ENCODE measurements at regions not wholly inside any gene's neighbourhood (a gene's known extent, or its start where the extent isn't known, plus 50 kb on each side); places are given as distances from the start of the nearest gene placed in this dataset.

DNA sequence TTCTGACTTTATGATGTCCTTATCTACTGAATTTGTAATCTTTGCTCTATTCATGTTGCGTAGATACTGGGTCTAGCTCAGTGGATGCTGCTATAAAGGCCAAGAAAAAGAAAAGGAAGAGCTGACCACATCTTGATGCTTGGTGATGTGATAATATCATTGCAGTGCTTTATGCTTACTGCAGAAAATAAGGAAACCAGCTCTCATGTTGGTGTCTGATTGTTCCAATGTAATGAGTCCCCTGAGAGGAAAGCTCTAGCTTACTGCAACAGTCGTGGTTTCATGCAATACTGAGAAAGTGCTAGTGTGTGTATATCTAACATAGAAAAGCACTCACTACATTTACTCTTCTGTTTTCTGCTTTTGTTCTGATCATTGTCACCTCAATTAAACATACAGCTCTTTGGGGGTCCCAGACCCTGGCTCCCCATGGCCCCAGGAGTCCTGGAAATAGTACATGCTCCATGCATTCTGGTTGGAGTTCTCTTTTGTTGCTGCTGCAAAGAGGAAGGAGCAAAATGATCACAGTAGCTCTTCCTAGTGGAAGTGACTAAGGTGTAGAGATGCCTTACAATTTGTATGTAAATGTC is 338.8 kb downstream of the CYRIA start (continued):
- TF ChIP-seq KDM4A (IDR thresholded peaks at IDR 0.05; ENCODE audit: low read depth, low read length, severe bottlenecking) (no peak), GABPA (IDR thresholded peaks at IDR 0.05; ENCODE audit: borderline replicate concordance, insufficient read depth, low read length) (no peak), HDAC6 (IDR thresholded peaks at IDR 0.05; ENCODE audit: low read depth, low read length) (no peak), FOSL1 (IDR thresholded peaks at IDR 0.05; ENCODE audit: insufficient read depth, low read depth, low read length) (no peak), RBBP5 (IDR thresholded peaks at IDR 0.05; ENCODE audit: borderline replicate concordance, low read depth, low read length) (no peak)
- TF ChIP-seq, protein P1, sequence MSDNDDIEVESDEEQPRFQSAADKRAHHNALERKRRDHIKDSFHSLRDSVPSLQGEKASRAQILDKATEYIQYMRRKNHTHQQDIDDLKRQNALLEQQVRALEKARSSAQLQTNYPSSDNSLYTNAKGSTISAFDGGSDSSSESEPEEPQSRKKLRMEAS (IDR thresholded peaks at IDR 0.05) = no peak

Measured in H1 (cell line).